Muscle of back (tissue), 3 donors: ENCODE measurements at regions not wholly inside any gene's neighbourhood (a gene's known extent, or its start where the extent isn't known, plus 50 kb on each side); places are given as distances from the start of the nearest gene placed in this dataset.
"Not testable (repeated sequence)": the region's sequence is repeated elsewhere in the genome, so short reads cannot be mapped to it uniquely, and the experiment has no call there.

Source experiments
- DNase-seq, 3 donors: peaks; one replicate each; pipeline versions ENCODE4 v3.0.0 to v3.0.0-alpha.2; 2013

GRCh38 chr6:79810185-79810705, 137.1 kb downstream of the ELOVL4 start:
- DNase-seq = peak; percentile 17 to 59 (median 25)

DNA sequence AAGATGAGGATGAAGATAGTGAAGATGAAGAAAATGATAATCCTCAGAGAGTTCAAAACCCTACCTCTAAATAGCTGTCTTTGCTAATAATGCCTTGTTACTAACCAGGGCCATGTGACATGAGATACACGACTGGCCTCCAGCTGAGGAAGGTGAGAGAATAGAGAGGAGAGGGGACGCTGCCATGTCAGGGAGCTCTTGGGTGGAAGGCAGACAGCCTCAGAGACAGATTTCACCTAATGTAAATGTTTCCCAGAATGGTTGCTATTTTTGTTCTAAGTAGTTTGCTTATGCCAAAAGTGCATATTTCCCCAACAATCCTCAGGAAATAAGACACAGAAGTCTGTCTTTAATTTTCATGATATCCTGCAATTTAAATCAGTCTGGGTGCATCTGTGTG, 138.4 kb downstream of the ELOVL4 start:
- peak in 2 of 3 donors; percentile 48 to 68 for DNase-seq

DNA sequence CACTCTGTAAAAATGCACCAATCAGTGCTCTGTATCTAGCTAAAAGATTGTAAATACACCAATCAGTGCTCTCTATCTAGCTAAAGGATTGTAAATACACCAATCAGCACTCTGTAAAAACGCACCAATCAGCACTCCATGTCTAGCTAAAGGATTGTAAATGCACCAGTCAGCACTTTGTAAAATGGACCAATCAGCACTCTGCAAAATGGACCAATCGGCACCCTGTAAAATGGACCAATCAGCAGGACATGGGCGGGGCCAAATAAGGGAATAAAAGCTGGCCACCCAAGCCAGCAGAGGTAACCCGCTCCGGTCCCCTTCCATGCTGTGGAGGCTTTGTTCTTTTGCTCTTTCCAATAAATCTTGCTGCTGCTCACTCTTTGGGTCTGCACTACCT, 140.7 kb downstream of the ELOVL4 start:
- not testable (repeated sequence) for DNase-seq

DNA sequence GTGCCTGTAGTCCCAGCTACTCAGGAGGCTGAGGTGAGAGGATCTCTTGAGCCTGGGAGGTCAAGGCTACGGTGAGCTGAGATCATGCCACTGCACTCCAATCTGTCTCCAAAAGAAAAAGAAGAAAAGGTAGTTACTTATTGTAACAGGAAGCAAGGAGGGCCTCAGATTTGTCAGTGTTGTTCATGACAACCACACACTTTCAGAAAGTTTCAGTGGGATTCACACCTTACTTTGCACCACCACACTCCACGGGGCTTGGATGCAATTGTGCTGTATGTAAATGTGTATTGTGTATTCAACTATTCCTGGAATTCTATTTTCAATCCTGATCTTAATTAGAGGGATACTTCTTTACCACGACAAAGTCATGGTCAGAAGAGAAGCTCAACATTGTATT, 142.6 kb downstream of the ELOVL4 start:
- DNase-seq = no peak

DNA sequence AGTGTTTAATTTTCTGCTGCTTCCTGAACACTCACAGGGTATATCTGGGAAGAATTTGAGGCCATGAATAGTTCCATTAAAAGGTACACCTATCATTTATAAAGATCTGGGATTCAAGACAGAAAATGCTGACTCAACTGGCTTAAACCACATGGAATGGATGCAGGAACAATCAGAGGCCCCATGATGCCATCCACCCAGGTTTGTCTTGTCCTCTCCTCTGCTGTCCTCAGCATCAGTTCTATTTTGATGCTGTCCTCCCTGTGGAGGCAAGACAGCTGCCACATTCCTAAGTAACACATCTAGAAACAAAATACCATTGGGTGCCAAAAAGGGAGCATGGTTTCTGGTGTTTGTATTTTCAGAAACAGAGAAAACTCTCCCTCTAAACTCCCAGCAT, 143.4 kb downstream of the ELOVL4 start:
- no peak for DNase-seq

GRCh38 chr6:79802657-79803300, 144.6 kb downstream of the ELOVL4 start:
- DNase-seq = no peak

DNA sequence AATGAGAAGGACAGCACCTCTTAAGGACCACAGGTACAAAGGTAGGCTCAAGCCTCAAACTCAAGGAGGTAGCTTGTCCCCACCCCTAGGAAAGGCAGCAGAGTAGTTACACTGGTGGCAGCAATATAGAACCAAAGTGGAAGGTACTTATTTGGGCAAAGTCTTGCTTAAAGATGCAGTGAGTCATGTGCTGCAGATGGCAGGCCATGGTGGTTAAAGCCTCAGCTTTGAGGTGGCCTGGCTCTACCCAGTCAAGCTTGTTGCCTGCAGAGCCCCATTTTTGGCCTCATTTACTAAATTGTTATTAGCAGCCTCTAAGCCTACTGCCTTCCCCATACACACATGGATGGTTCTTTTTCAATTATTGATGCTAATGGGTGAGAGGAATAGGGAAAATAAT, 146.0 kb downstream of the ELOVL4 start:
- DNase-seq = no peak

GRCh38 chr6:79798841-79799240, 148.5 kb downstream of the ELOVL4 start:
- no peak for DNase-seq

DNA sequence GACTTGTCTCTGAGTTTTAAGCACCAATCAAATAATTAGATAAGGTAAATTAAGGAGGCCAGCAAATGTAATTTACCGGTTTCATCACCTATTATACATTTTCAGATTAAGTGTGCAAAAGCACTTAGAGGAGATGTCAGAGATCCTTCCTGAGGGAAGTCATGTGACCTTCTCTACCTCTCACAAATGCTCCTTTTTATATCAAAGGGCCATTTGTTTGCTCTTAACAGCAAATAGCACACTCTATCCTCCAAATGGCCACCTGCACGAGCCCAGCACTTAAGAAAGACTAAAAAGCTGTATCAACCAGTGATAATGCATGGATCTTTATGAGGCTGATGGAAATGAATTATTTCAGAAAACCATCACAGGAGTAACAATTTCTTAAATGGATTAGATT, 149.4 kb downstream of the ELOVL4 start:
- DNase-seq = no peak

DNA sequence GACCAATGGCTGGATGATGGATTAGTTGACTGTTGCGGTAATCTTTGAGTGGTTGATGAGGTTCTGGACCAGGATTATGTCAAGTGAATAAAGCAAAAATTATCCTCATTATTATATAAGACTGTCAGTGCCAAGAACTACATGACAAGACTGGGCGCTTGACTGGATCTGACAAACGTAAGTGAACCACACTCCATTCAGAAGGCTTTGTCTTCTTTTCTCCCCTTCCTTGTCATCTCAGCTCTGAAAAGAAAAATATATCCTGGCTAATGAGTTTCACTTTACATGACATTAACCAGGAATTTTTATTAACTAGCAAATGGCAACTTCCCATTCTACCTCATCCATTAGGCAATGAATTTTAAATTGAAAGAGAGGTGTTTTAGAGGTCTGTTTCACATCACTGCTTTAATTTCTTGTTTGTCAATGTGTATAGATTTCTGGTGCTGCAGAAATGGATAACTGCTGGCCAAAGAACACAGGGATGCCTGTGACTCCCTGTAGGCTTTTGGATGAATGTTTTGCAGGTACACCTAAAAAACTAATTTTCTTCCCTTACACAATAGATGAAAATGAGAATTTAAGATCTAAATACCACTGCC, 150.1 kb downstream of the ELOVL4 start:
- DNase-seq = no peak

GRCh38 chr6:79796197-79796596, 151.2 kb downstream of the ELOVL4 start:
- no peak for DNase-seq

DNA sequence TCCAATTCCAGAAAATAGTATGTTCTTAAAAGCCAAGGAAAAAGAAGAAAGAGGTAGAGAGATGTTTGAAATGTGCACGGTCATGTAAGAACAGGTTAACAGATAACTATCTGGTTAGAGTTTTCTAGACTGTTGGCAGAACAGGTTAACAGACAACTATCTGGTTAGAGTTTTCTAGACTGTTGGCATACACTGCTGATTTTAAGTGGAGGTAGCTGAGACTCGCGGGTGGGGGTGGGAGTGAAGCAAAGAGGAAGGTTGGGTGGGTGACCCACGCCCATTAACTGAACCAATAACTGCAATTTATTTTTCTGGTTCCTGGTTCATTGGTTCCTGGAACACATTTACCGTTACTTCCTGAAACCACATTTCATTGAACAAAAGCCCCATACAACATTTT, 157.5 kb downstream of the ELOVL4 start:
- DNase-seq = no peak

DNA sequence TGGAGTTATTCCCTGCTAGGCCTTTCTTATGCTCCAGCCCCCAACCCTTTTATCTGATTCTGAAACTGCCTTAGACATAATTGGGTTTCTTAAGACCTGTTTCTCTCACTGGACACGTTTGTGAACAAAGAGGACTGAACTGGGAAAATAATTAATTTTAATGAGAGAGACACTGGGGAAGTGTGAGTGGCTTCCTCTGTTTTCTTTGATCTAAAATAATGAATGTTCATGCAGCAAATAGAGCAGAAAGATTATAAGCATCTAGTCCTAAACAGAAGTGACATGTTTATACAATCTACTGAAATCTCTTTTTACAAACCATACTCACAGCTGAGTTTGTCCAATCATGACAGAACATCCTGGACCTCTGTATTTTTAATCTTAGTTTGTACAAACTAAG, 157.6 kb downstream of the SH3BGRL2 start:
- DNase-seq = no peak

DNA sequence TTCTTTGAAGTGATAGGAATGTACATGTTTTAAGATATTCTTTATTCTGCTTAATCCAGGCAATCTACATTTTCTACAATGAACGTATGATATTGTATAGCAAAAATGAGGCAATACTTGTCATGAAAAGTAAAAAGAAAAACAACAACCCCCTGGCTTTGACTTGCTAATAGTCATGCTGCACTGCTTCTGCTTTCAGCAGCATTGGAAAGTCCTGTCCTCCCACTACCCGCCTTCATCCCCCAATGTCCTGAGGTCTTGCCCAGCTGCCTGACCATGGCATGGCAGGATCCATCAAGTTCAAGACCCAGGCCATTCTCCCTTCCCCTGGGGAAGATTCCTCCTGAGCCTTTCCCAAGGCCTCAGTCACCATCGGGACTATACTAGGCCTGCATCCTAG, 156.5 kb downstream of the SH3BGRL2 start:
- DNase-seq = no peak

DNA sequence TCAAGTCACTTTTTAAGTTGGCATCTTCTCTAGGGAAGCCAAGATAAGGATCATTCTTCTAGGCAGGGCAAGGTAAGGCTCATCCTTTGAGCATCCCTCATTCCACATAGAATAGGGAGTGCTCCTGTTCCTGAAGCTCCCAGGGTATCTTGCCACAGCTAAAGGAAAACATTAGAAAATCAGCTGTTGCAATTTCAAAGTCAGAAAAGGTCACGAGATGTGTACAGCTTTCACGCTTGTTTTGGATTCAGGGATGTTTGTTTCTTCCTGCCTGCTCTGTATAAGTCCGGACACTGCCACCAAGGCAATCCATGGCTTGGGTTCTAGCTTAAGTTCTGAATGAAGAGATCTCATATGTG, 153.2 kb downstream of the SH3BGRL2 start:
- no peak for DNase-seq

DNA sequence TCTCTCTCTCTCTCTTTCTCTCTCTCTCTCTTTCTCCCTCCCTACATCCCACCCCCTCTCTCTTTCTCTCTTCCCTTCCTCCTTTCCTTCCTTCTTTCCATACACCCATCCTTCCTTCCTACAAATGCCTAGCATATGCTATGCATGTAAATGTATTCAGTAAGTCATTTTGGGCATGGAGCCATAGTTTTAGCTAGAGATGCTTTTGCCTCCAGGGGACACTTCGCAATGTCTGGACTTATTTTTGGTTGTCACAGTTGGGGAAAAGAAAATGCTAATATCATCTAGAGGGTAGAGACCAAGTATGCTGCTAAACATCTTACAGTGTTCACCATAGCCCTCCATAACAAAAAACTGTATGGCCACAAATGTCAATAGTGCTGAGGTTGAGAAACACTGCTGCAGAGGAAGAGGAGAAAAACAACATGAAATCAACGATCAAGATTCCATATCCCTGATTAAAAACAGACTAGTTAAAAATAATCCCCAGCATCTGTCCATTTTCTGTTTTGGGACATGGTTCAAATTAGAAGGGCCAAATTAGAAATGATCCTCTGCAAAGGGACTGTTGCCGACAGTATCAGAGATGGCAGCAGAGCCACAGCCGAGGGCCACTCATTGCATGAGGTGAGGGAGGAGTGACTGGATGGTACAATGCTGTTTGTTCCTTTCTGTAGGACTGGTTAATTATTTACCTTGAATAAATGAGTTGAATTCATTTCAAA, 152.7 kb downstream of the SH3BGRL2 start:
- DNase-seq = peak in 1 of 3 donors; percentile 17

DNA sequence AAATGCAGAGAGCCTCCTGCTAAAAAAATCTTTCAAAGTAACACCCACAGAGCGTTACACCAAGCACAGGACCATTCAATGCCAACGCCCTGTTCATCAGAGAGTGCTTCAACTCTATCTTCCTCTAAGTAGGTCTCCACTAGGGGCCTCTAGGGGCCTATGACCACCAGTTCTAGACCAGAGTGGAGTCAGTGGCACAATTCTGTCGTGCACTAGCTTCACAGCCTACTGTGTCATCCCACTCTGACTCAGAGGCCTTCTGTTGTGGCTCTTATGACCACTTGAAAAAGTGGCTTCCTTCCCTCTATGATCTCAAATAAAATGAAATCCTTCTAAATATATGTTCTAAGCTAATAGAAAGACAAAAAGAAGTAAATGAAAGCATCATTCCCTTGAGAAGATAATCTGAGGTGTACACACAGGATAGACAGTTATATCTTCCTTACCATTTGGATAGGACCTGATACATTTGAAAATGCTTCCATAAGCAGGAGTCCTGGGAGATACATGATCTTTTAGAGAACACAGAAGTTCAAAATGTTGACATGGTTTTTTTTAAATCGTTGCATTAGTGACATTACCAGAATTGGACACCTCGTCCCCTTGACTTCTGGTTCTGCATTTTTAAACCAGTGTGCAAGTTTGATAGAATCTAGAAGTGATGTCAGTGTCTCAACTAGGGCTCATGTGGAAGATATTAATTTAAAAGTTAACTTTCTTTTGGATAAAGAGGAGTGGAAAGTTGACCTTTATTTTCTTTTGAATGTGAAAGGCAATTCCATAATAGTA, 151.9 kb downstream of the SH3BGRL2 start:
- no peak for DNase-seq

DNA sequence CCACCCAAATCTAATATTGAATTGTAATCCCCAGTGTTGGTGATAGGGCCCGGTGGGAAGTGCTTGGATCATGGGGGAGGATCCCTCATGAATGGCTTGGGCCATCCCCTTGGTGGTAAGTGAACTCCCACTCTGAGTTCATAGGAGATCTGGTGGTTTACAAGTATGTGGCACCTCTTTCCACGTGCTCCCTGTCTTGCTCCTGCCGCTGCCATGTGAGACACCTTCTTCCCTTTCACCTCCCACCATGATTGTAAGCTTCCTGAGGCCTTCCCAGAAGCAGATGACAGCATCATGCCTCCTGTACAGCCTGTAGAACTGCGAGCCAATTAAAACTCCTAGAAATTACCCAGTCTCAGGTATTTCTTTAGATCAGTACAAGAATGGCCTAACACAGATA, 150.8 kb downstream of the SH3BGRL2 start:
- no peak for DNase-seq

DNA sequence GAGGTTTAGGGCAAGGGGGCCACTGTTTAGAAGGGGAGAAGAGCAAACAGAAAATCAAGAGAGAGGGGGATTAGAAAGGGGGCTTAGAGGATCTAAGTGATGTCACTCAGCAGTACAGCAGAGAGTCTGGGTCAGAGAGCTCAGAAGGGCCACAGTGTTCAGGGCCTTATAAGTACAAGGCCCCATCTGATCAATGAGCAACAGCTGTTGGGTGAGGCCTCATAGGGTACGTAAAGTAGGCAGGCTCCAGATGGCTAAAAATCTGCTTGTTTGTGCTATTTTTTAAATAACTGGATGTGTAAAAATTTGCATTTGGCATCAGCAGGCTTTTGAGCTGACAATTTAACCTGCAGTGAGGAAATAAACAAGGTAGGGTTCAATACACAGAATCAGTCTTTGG, 149.8 kb downstream of the SH3BGRL2 start:
- no peak for DNase-seq

GRCh38 chr6:79778816-79779215, 147.7 kb downstream of the SH3BGRL2 start:
- no peak for DNase-seq

- DNase-seq = peak; percentile 52 to 86 (median 84)
Observed at GRCh38 chr6:79777713-79778579, 146.8 kb downstream of the SH3BGRL2 start.
